HUES64 (cell line): ENCODE measurements at regions not wholly inside any gene's neighbourhood (a gene's known extent, or its start where the extent isn't known, plus 50 kb on each side); places are given as distances from the start of the nearest gene placed in this dataset.
A peak's percentile ranks its signal among the peaks of the same experiment; 100 is the strongest.
"Not testable (repeated sequence)": the region's sequence is repeated elsewhere in the genome, so short reads cannot be mapped to it uniquely, and the experiment has no call there.

Source experiments
- H3K27ac ChIP-seq: 2 replicates; pipeline ENCODE4 v1.7.0; 2013; ENCODE audit warnings: low read depth, low read length, inconsistent platforms
- H3K27me3 ChIP-seq: 2 replicates; pipeline ENCODE4 v1.6.1; 2013; ENCODE audit warnings: mild to moderate bottlenecking, low read length; ENCODE audit not compliant: insufficient read depth
- H3K36me3 ChIP-seq: 2 replicates; pipeline ENCODE4 v1.6.1; 2013; ENCODE audit warnings: mild to moderate bottlenecking, low read length; ENCODE audit not compliant: insufficient read depth
- H3K4me1 ChIP-seq: 2 replicates; pipeline ENCODE4 v1.6.1; 2013; ENCODE audit warnings: mild to moderate bottlenecking, low read length, moderate library complexity; ENCODE audit not compliant: insufficient read depth
- H3K4me3 ChIP-seq: 2 replicates; pipeline ENCODE4 v1.5.1; 2013; ENCODE audit warnings: mild to moderate bottlenecking, low read length, moderate library complexity
- H3K9ac ChIP-seq: 2 replicates; pipeline ENCODE4 v1.6.1; 2013; ENCODE audit warnings: mild to moderate bottlenecking, low read depth, low read length
- H3K9me3 ChIP-seq: 2 replicates; pipeline ENCODE4 v1.6.1; 2013; ENCODE audit warnings: low read depth, low read length; ENCODE audit not compliant: insufficient read depth
- WGBS: fragments of 150-250, 120-280 bp; methylation state at CpG from one replicate; pipeline ENCODE4 v1.1.7; 2013; ENCODE audit warnings: missing lambda C conversion rate; 5-methylcytosine and 5-hydroxymethylcytosine counted together

DNA sequence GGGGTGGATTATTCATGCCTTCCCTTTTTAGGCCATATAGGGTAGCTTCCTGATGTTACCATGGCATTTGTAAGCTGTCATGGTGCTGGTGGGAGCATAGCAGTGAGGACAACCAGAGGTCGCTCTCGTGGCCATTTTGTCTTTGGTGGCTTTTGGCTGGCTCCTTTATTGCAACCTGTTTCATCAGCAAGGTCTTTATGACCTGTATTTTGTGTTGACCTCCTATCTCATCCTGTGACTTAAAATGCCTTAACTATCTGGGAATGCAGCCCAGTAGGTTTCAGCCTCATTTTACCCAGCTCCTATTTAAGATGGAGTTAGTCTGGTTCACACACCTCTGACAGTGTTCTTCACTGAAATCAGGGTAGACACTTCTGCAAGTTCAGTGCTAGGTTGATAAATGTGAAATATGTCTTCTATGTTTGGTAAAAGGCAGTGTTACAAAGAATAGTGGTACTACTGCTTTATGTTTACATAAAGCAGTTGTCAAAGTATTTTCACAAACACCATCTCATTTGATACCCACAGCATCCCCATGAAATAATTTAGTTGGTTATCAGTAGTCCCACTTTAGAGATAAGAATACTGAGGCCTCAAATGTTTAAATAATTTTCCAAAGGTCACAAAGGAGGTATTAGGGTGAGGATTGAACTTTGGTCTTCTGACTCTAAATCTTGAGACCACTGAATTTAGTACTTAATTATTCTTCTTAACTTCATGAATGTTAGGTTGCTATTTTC lies 77.1 kb upstream of the C4orf54 start:
- H3K27ac ChIP-seq = no peak overlapping the region
- WGBS = 94% methylated on average over 2 of the region's 2 CpGs
- H3K27me3 ChIP-seq = no peaks in the 10 kb centered on the region
- H3K9ac ChIP-seq = no peak overlapping the region
- H3K4me3 ChIP-seq = no peak overlapping the region
- no peaks in the 10 kb centered on the region for H3K9me3 ChIP-seq
- H3K4me1 ChIP-seq = no peaks in the 10 kb centered on the region
- H3K36me3 ChIP-seq = no peaks in the 10 kb centered on the region

DNA sequence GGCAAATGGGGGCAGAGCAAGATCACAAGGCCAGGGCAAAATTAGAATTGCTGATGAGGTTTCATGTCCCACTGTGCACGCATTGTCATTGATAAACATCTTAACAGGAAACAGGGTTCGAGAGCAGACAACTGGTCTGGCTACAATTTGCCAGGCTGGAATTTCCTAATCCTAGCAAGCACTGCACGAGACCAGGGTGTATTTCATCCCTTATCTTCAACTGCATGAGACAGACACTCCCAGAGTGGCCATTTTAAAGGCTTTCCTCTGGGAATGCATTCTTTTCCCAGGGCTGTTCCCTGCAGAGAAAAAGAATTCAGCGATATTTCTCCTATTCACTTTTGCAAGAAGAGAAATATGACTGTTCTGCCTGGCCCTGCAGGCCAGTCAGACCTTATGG lies 75.8 kb upstream of the C4orf54 start:
- not testable (repeated sequence) for H3K9ac ChIP-seq, H3K27me3 ChIP-seq, H3K4me3 ChIP-seq, H3K36me3 ChIP-seq, H3K4me1 ChIP-seq, H3K9me3 ChIP-seq
- peak overlapping the region; percentile 18; the same call in 1 of the 2 replicates for H3K27ac ChIP-seq
- WGBS = 87% methylated on average over 4 of the region's 4 CpGs

- 98% methylated on average over 1 of the region's 1 CpG for WGBS
- Histone ChIP-seq H3K9ac (no peak overlapping the region), H3K36me3 (no peaks in the 10 kb centered on the region), H3K4me1 (no peaks in the 10 kb centered on the region), H3K27me3 (no peaks in the 10 kb centered on the region), H3K9me3 (0 out of 2 replicates have a peak, but pooled peaks cover 3% of the 10 kb centered on the region), H3K27ac (no peak overlapping the region), H3K4me3 (no peak overlapping the region)
These were observed 71.6 kb upstream of the C4orf54 start for GRCh38 chr4:99729186-99729585.

DNA sequence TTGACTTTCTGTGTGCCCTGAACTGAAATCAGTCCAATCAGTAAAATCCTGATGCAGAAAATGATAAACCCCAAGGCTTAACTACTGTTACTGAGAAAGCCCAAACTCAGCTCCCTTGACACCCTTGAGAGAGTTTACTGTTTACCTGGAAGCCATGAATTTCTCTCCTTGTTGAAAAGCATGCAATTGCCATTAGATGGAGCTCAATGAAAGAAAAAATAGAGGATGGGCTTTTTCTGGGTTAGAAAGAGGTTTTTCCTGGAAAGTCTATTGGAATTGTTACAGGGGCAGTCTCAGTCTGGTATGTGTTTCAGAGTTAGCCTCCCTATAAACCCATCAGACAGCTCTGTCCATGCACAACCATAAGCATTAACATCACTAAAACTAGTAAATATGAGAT lies 66.4 kb upstream of the C4orf54 start:
- no peak overlapping the region for H3K4me3 ChIP-seq
- no peaks in the 10 kb centered on the region for H3K36me3 ChIP-seq
- H3K4me1 ChIP-seq = peaks cover 20% of the 10 kb centered on the region
- no peaks in the 10 kb centered on the region for H3K9me3 ChIP-seq
- no peaks in the 10 kb centered on the region for H3K27me3 ChIP-seq
- no peak overlapping the region for H3K27ac ChIP-seq
- no peak overlapping the region for H3K9ac ChIP-seq

DNA sequence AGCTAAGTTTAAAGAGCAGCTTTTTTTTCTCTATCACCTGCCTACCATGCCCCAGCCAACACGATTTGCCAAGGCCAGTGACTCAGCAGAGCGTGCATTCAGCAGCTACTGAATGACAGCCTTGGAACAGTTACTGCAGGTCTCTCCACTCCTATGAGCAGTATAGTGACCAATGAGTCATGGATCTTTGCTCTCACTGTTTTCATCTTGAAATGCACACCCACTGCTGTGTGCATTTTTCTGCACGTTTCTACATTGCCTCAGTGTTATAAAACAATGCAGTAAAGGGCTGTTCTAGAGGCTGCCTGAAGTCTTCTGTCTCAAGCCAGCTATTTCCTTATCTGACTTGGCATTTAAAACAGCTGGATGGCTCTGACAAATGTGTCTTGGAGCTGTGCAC lies 66.0 kb upstream of the C4orf54 start:
- Histone ChIP-seq H3K9me3 (no peaks in the 10 kb centered on the region), H3K27ac (no peak overlapping the region), H3K4me1 (peaks cover 20% of the 10 kb centered on the region), H3K4me3 (no peak overlapping the region), H3K9ac (no peak overlapping the region), H3K36me3 (no peaks in the 10 kb centered on the region), H3K27me3 (no peaks in the 10 kb centered on the region)
- 70% methylated on average over 3 of the region's 3 CpGs for WGBS

GRCh38 chr4:99722725-99723124 lies 65.1 kb upstream of the C4orf54 start:
- Histone ChIP-seq H3K9ac (no peak overlapping the region), H3K27ac (no peak overlapping the region), H3K36me3 (no peaks in the 10 kb centered on the region), H3K4me3 (no peak overlapping the region), H3K4me1 (peaks cover 20% of the 10 kb centered on the region), H3K9me3 (no peaks in the 10 kb centered on the region), H3K27me3 (no peaks in the 10 kb centered on the region)
- 80% methylated on average over 4 of the region's 4 CpGs for WGBS

DNA sequence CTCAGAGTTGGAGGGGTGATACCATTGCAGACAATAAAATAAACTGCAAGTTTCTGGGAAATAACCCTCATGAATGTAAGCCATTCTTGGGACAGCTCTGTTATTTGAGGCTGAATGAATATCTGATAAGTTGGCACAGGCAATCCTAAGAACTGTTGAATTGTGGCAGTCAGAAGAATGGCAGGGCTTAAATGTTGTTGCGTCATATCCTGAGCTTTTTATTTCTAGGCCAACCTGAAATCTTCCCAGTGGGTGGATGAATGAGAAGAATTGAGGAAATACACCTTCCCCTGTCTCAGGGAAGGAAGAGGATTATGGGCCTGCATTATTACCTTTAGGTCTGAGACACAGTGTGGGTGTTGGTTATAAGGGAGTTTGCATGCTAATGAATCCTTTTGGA lies 64.4 kb upstream of the C4orf54 start:
- H3K9ac ChIP-seq = no peak overlapping the region
- no peak overlapping the region for H3K4me3 ChIP-seq
- H3K4me1 ChIP-seq = peaks cover 21% of the 10 kb centered on the region
- WGBS = 96% methylated on average over 1 of the region's 1 CpG
- no peaks in the 10 kb centered on the region for H3K36me3 ChIP-seq
- no peaks in the 10 kb centered on the region for H3K27me3 ChIP-seq
- H3K9me3 ChIP-seq = no peaks in the 10 kb centered on the region
- no peak overlapping the region for H3K27ac ChIP-seq

- Histone ChIP-seq H3K4me3 (no peak overlapping the region), H3K27me3 (no peaks in the 10 kb centered on the region), H3K36me3 (no peaks in the 10 kb centered on the region), H3K9me3 (no peaks in the 10 kb centered on the region), H3K27ac (no peak overlapping the region), H3K4me1 (peaks cover 23% of the 10 kb centered on the region), H3K9ac (no peak overlapping the region)
These were observed 62.6 kb upstream of the C4orf54 start for GRCh38 chr4:99720206-99720605.

GRCh38 chr4:99716996-99717395 lies 59.4 kb upstream of the C4orf54 start:
- Histone ChIP-seq H3K4me1 (0 out of 2 replicates have a peak, but pooled peaks cover 3% of the 10 kb centered on the region), H3K27ac (no peak overlapping the region), H3K9ac (no peak overlapping the region), H3K27me3 (no peaks in the 10 kb centered on the region), H3K4me3 (no peak overlapping the region), H3K36me3 (no peaks in the 10 kb centered on the region), H3K9me3 (no peaks in the 10 kb centered on the region)
- WGBS = 77% methylated on average over 1 of the region's 1 CpG

- H3K9me3 ChIP-seq = no peaks in the 10 kb centered on the region
- no peaks in the 10 kb centered on the region for H3K27me3 ChIP-seq
- no peak overlapping the region for H3K4me3 ChIP-seq
- no peak overlapping the region for H3K9ac ChIP-seq
- H3K36me3 ChIP-seq = no peaks in the 10 kb centered on the region
- H3K27ac ChIP-seq = no peak overlapping the region
- H3K4me1 ChIP-seq = 0 out of 2 replicates have a peak, but pooled peaks cover 3% of the 10 kb centered on the region
These were observed 57.7 kb upstream of the C4orf54 start for GRCh38 chr4:99715286-99715685.

DNA sequence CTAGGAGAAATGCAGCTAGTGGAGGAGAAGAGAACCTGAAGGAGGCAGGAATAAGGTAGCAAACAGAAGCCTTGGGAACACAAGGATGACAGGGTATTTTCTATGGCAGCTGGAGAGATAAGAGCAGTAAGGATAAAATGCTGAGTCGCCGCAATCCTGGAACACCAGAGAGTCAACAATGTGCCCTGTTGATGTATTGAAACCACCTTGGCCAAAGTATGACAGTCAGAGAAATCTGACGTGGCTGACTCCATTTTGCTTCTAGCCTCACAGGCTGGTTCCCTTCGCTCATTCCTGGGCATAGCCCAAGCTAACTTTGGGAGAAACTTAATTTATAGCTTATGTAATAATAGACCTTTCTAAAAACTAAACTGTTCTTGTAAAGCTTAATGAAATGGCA lies 56.6 kb upstream of the C4orf54 start:
- Histone ChIP-seq H3K4me1 (0 out of 2 replicates have a peak, but pooled peaks cover 3% of the 10 kb centered on the region), H3K9me3 (no peaks in the 10 kb centered on the region), H3K27me3 (no peaks in the 10 kb centered on the region), H3K27ac (no peak overlapping the region), H3K36me3 (no peaks in the 10 kb centered on the region), H3K4me3 (no peak overlapping the region), H3K9ac (no peak overlapping the region)
- WGBS = 86% methylated on average over 4 of the region's 4 CpGs

- WGBS = 90% methylated on average over 3 of the region's 3 CpGs
- Histone ChIP-seq H3K4me1 (0 out of 2 replicates have a peak, but pooled peaks cover 3% of the 10 kb centered on the region), H3K4me3 (no peak overlapping the region), H3K27ac (no peak overlapping the region), H3K36me3 (no peaks in the 10 kb centered on the region), H3K9ac (no peak overlapping the region), H3K27me3 (no peaks in the 10 kb centered on the region), H3K9me3 (no peaks in the 10 kb centered on the region)
These were observed 54.9 kb upstream of the C4orf54 start for GRCh38 chr4:99712530-99712929.
